Endothelial cell (in vitro differentiated cells): ENCODE measurements at regions not wholly inside any gene's neighbourhood (a gene's known extent, or its start where the extent isn't known, plus 50 kb on each side); places are given as distances from the start of the nearest gene placed in this dataset.

Experiments
- DNase-seq: peaks from one replicate; pipeline ENCODE4 v3.0.0; 2021; ENCODE audit warnings: low spot score
- H3K27ac Mint-ChIP-seq: one replicate; pipeline ENCODE4 v1.8.0; 2021; ENCODE audit warnings: mixed read lengths, inconsistent platforms; ENCODE audit not compliant: unreplicated experiment
- H3K27me3 Mint-ChIP-seq: one replicate; pipeline ENCODE4 v1.8.0; 2021; ENCODE audit warnings: mild to moderate bottlenecking, moderate library complexity, mixed read lengths, inconsistent platforms; ENCODE audit not compliant: unreplicated experiment
- H3K36me3 Mint-ChIP-seq: one replicate; pipeline ENCODE4 v1.8.0; 2021; ENCODE audit warnings: mild to moderate bottlenecking, low read depth, mixed read lengths, inconsistent platforms; ENCODE audit not compliant: unreplicated experiment
- H3K4me1 Mint-ChIP-seq: one replicate; pipeline ENCODE4 v1.8.0; 2021; ENCODE audit warnings: mild to moderate bottlenecking, mixed read lengths, inconsistent platforms; ENCODE audit not compliant: unreplicated experiment
- H3K4me3 Mint-ChIP-seq: one replicate; pipeline ENCODE4 v1.8.0; 2021; ENCODE audit warnings: mild to moderate bottlenecking, mixed read lengths, inconsistent platforms; ENCODE audit not compliant: unreplicated experiment
- H3K9me3 Mint-ChIP-seq: one replicate; pipeline ENCODE4 v1.8.0; 2021; ENCODE audit warnings: mixed read lengths, inconsistent platforms; ENCODE audit not compliant: unreplicated experiment
- TF ChIP-seq, protein P1 (sequence below): fragments of 200-600 bp; sonication (generic); IDR thresholded peaks from one replicate; pipeline ENCODE4 v1.5.0; 2021; ENCODE audit warnings: antibody characterized with exemption; ENCODE audit not compliant: unreplicated experiment

DNA sequence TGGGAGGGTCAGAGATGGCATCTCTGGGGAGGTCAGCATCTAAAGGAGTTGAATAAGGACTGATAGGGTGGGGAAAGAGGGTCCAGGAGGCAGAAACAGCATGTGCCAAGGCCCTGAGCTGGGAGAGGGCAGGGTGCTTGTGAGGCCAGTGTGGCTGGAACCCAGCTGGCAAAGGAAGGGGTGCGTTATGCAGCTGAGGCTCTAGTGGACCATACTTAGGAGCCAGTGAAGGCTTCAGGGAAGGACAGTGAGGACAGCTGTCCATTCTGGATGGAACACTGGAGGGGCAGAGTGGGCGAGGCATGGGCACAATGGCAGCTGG is 57.1 kb upstream of the RPL11 start:
- no peak overlapping the region for H3K27ac Mint-ChIP-seq
- H3K36me3 Mint-ChIP-seq, result no peaks in the 10 kb centered on the region
- peaks cover 21% of the 10 kb centered on the region for H3K4me1 Mint-ChIP-seq
- no peak for DNase-seq
- TF ChIP-seq, protein P1, sequence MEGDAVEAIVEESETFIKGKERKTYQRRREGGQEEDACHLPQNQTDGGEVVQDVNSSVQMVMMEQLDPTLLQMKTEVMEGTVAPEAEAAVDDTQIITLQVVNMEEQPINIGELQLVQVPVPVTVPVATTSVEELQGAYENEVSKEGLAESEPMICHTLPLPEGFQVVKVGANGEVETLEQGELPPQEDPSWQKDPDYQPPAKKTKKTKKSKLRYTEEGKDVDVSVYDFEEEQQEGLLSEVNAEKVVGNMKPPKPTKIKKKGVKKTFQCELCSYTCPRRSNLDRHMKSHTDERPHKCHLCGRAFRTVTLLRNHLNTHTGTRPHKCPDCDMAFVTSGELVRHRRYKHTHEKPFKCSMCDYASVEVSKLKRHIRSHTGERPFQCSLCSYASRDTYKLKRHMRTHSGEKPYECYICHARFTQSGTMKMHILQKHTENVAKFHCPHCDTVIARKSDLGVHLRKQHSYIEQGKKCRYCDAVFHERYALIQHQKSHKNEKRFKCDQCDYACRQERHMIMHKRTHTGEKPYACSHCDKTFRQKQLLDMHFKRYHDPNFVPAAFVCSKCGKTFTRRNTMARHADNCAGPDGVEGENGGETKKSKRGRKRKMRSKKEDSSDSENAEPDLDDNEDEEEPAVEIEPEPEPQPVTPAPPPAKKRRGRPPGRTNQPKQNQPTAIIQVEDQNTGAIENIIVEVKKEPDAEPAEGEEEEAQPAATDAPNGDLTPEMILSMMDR, result no peak
- H3K4me3 Mint-ChIP-seq, result no peak overlapping the region
- H3K27me3 Mint-ChIP-seq, result peaks cover 3% of the 10 kb centered on the region
- H3K9me3 Mint-ChIP-seq, result no peaks in the 10 kb centered on the region

DNA sequence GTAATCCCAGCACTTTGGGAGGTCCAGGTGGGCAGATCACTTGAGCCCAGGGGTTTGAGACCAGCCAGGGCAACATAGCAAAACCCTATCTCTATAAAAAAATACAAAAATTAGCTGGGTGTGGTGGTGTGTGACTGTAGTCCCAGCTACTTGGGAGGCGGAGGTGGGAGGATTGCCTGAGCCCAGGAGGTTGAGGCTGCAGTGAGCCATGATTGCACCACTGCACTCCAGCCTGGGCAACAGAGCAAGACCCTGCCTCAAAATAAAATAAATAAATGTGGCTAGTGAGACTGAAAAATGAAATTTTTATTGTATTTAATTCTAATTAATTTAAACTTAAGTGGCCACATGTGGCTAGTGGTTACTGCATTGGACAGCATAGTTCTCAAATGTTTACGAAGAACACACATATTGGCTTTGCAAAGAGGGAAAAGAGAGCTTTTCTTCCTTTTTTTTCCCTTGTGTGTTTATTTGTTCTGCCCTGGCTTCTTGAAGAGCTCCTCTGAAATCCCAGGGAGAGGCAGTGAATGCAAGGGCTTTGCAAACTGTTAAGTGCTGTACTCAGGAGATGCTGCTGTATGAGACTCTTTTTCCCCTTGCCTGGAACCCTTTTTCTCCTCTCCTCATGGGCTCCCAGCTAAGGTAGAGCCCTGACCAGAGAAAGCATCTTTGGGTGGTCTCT is 59.0 kb upstream of the RPL11 start:
- H3K4me3 Mint-ChIP-seq, result no peak overlapping the region
- TF ChIP-seq, protein P1, result no peak
- DNase-seq, result no peak
- H3K4me1 Mint-ChIP-seq, result peaks cover 25% of the 10 kb centered on the region
- no peaks in the 10 kb centered on the region for H3K9me3 Mint-ChIP-seq
- H3K27me3 Mint-ChIP-seq, result peaks cover 4% of the 10 kb centered on the region
- H3K27ac Mint-ChIP-seq, result no peak overlapping the region
- no peaks in the 10 kb centered on the region for H3K36me3 Mint-ChIP-seq

- DNase-seq, result no peak
- peaks cover 15% of the 10 kb centered on the region for H3K4me1 Mint-ChIP-seq
- no peaks in the 10 kb centered on the region for H3K9me3 Mint-ChIP-seq
- no peak overlapping the region for H3K27ac Mint-ChIP-seq
- H3K4me3 Mint-ChIP-seq, result no peak overlapping the region
- peaks cover 7% of the 10 kb centered on the region for H3K27me3 Mint-ChIP-seq
- TF ChIP-seq, protein P1, result no peak
- H3K36me3 Mint-ChIP-seq, result no peaks in the 10 kb centered on the region
These were observed 61.8 kb upstream of the RPL11 start for GRCh38 chr1:23629708-23630290.

DNA sequence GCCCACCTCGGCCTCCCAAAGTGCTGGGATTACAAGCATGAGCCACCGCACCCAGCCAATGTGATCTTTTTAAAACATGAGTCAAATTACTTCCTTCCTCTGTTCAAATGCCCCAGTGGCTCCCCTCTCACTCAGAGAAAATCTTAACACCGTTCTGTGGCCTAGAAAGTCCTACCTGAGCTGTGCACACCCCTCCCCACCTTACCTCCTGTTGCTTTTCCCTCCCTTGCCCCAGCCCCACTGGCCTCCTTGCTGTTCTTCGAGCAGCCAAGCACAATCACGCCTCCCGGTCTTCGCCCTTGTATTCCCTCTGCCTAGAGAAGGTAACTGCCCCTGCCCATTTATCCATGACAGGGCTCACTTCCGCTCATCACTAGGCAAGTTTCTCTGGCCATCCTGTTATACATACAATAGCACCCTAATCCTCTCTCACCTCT is 62.6 kb upstream of the RPL11 start:
- Mint-ChIP-seq H3K4me3 (no peak overlapping the region), H3K27ac (no peak overlapping the region), H3K36me3 (no peaks in the 10 kb centered on the region), H3K4me1 (peaks cover 7% of the 10 kb centered on the region), H3K27me3 (peaks cover 8% of the 10 kb centered on the region), H3K9me3 (no peaks in the 10 kb centered on the region)
- DNase-seq, result no peak
- TF ChIP-seq, protein P1, result no peak

- Mint-ChIP-seq H3K4me1 (peaks cover 6% of the 10 kb centered on the region), H3K9me3 (no peaks in the 10 kb centered on the region), H3K36me3 (no peaks in the 10 kb centered on the region), H3K27me3 (peaks cover 8% of the 10 kb centered on the region), H3K27ac (no peak overlapping the region), H3K4me3 (no peak overlapping the region)
- TF ChIP-seq, protein P1, result no peak
- DNase-seq, result no peak
These were observed 64.4 kb upstream of the RPL11 start for GRCh38 chr1:23627069-23627735.
